WTC11 (cell line): ENCODE measurements at regions not wholly inside any gene's neighbourhood (a gene's known extent, or its start where the extent isn't known, plus 50 kb on each side); places are given as distances from the start of the nearest gene placed in this dataset.
A peak's percentile ranks its signal among the peaks of the same experiment; 100 is the strongest.

Source experiments
- ATF6 ChIP-seq: sonication (generic); formaldehyde crosslinking; IDR thresholded peaks from 2 replicates; pipeline ENCODE4 v1.8.1; 2023; ENCODE audit warnings: mild to moderate bottlenecking, missing genetic modification reagents
- CBFB ChIP-seq: sonication (generic); formaldehyde crosslinking; IDR thresholded peaks from 2 replicates; pipeline ENCODE4 v1.8.1; 2022; ENCODE audit warnings: mild to moderate bottlenecking, low read depth, missing genetic modification reagents
- E2F4 ChIP-seq: sonication (generic); formaldehyde crosslinking; IDR thresholded peaks from 2 replicates; pipeline ENCODE4 v1.8.1; 2022; ENCODE audit warnings: low read depth, mild to moderate bottlenecking, moderate library complexity, missing genetic modification reagents, borderline replicate concordance
- EMX1 ChIP-seq: fragments of 250-450 bp; sonication (Bioruptor Pico); IDR thresholded peaks from 2 replicates; pipeline ENCODE4 v1.8.0; 2021; ENCODE audit warnings: mild to moderate bottlenecking
- GABPB1 ChIP-seq: sonication (generic); formaldehyde crosslinking; IDR thresholded peaks from 2 replicates; pipeline ENCODE4 v1.8.1; 2023; ENCODE audit warnings: mild to moderate bottlenecking, missing genetic modification reagents
- HMGA2 ChIP-seq: fragments of 250-450 bp; sonication (Bioruptor Pico); IDR thresholded peaks from 2 replicates; pipeline ENCODE4 v1.4.0; 2021; ENCODE audit warnings: mild to moderate bottlenecking, moderate library complexity
- KAT7 ChIP-seq: sonication (generic); formaldehyde crosslinking; IDR thresholded peaks from 2 replicates; pipeline ENCODE4 v1.8.1; 2023; ENCODE audit warnings: missing genetic modification reagents, mild to moderate bottlenecking, borderline replicate concordance
- MYBL2 ChIP-seq: sonication (generic); formaldehyde crosslinking; IDR thresholded peaks from 2 replicates; pipeline ENCODE4 v1.8.1; 2023; ENCODE audit warnings: mild to moderate bottlenecking, moderate library complexity, missing genetic modification reagents
- NFATC4 ChIP-seq: fragments of 250-450 bp; sonication (Bioruptor Pico); IDR thresholded peaks from 2 replicates; pipeline ENCODE4 v1.9.0; 2021; ENCODE audit warnings: mild to moderate bottlenecking
- NR1H2 ChIP-seq: sonication (generic); formaldehyde crosslinking; IDR thresholded peaks from 2 replicates; pipeline ENCODE4 v1.9.0; 2021; ENCODE audit warnings: mild to moderate bottlenecking, moderate library complexity, missing genetic modification reagents
- OVOL2 ChIP-seq: fragments of 250-450 bp; sonication (Bioruptor Pico); IDR thresholded peaks from 2 replicates; pipeline ENCODE4 v1.9.0; 2021; ENCODE audit warnings: mild to moderate bottlenecking, borderline replicate concordance
- SMAD3 ChIP-seq: sonication (generic); formaldehyde crosslinking; IDR thresholded peaks from 2 replicates; pipeline ENCODE4 v1.8.0; 2022; ENCODE audit warnings: missing genetic modification reagents, mild to moderate bottlenecking, borderline replicate concordance
- SMAD4 ChIP-seq: sonication (generic); formaldehyde crosslinking; IDR thresholded peaks from 2 replicates; pipeline ENCODE4 v1.8.0; 2022; ENCODE audit warnings: mild to moderate bottlenecking, missing genetic modification reagents
- SP1 ChIP-seq: sonication (generic); formaldehyde crosslinking; conservative IDR thresholded peaks from 2 replicates; pipeline ENCODE4 v1.8.1; 2022; ENCODE audit warnings: missing genetic modification reagents
- ZBTB21 ChIP-seq: sonication (generic); formaldehyde crosslinking; IDR thresholded peaks from 2 replicates; pipeline ENCODE4 v1.8.1; 2023; ENCODE audit warnings: mild to moderate bottlenecking, missing genetic modification reagents, borderline replicate concordance
- ZNF263 ChIP-seq: sonication (generic); formaldehyde crosslinking; IDR thresholded peaks from 2 replicates; pipeline ENCODE4 v1.8.1; 2022; ENCODE audit warnings: low read depth, mild to moderate bottlenecking, moderate library complexity, missing genetic modification reagents
- ZNF281 ChIP-seq: sonication (generic); formaldehyde crosslinking; IDR thresholded peaks from 2 replicates; pipeline ENCODE4 v1.8.0; 2023; ENCODE audit warnings: mild to moderate bottlenecking, missing genetic modification reagents
- ZNF396 ChIP-seq: fragments of 250-450 bp; sonication (Bioruptor Pico); IDR thresholded peaks from 2 replicates; pipeline ENCODE4 v1.8.0; 2021; ENCODE audit warnings: mild to moderate bottlenecking, moderate library complexity, borderline replicate concordance
- ZNF532 ChIP-seq: fragments of 250-450 bp; sonication (Bioruptor Pico); IDR thresholded peaks from 2 replicates; pipeline ENCODE4 v1.9.0; 2021; ENCODE audit warnings: mild to moderate bottlenecking, borderline replicate concordance
- TF ChIP-seq, protein P1 (sequence below): fragments of 250-450 bp; sonication (Bioruptor Pico); IDR thresholded peaks from 2 replicates; pipeline ENCODE4 v1.9.0; 2021; ENCODE audit warnings: mild to moderate bottlenecking
- TF ChIP-seq, protein P2 (sequence below): sonication (generic); formaldehyde crosslinking; IDR thresholded peaks from 2 replicates; pipeline ENCODE4 v1.8.1; 2023; ENCODE audit warnings: mild to moderate bottlenecking, missing genetic modification reagents, moderate library complexity
- TF ChIP-seq, protein P3 (sequence below): sonication (generic); formaldehyde crosslinking; IDR thresholded peaks from 2 replicates; pipeline ENCODE4 v1.8.1; 2023; ENCODE audit warnings: mild to moderate bottlenecking, missing genetic modification reagents, borderline replicate concordance

DNA sequence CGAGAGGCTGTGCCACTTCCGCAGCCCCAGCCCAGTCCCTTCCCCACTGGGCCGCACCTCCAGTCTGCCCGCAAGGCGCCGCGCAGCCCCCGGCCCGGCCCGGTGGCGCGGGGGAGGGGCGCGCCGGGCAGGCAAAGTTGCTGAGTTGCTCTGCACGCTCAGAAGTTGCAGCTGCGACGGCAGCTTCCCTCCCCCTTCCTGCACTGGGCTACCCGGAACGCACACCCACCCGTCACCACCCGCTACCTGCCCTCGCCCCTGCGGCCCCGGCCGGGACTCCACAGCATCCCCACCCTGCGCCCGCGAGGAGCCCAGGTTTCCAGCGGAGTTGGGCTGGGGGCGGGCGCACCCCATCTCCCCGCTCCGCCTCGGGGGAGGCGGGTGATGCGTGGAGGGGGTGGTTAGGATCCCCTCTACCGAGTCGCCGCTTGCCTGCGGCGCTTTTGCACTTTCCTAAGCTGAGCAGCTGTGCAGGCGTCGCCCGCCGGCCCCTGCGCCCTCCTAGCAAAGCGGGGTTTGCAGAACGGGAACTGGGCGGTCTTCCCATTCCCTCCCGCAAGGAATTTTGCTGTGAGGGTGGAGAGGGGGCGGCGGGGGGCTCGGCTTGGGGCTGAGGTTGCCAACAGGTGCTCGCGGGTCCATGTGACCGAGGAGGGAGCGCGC lies 55.9 kb upstream of the RREB1 start (continued):
- TF ChIP-seq ZNF281 (CRISPR knock-in tag) = no peak
- TF ChIP-seq SMAD3 (CRISPR knock-in tag) = peak; percentile 10; the same call in 1 of the 2 replicates
- no peak for TF ChIP-seq NFATC4
- TF ChIP-seq, protein P1, sequence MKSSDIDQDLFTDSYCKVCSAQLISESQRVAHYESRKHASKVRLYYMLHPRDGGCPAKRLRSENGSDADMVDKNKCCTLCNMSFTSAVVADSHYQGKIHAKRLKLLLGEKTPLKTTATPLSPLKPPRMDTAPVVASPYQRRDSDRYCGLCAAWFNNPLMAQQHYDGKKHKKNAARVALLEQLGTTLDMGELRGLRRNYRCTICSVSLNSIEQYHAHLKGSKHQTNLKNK (CRISPR knock-in tag) = no peak
- TF ChIP-seq, protein P2, sequence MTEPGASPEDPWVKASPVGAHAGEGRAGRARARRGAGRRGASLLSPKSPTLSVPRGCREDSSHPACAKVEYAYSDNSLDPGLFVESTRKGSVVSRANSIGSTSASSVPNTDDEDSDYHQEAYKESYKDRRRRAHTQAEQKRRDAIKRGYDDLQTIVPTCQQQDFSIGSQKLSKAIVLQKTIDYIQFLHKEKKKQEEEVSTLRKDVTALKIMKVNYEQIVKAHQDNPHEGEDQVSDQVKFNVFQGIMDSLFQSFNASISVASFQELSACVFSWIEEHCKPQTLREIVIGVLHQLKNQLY (CRISPR knock-in tag) = no peak
- TF ChIP-seq E2F4 (CRISPR knock-in tag) = no peak
- TF ChIP-seq SMAD4 (CRISPR knock-in tag) = no peak
- TF ChIP-seq ZNF532 = no peak
- no peak for TF ChIP-seq NR1H2 (CRISPR knock-in tag)
- TF ChIP-seq GABPB1 (CRISPR knock-in tag) = no peak
- TF ChIP-seq CBFB = no peak
- no peak for TF ChIP-seq OVOL2 (CRISPR knock-in tag)
- TF ChIP-seq HMGA2 (CRISPR knock-in tag) = no peak
- no peak for TF ChIP-seq SP1 (CRISPR knock-in tag)
- no peak for TF ChIP-seq ATF6 (CRISPR knock-in tag)
- TF ChIP-seq KAT7 (CRISPR knock-in tag) = 0 out of 2 replicates have a peak, but pooled peaks have one; percentile 51
- TF ChIP-seq EMX1 (CRISPR knock-in tag) = no peak
- no peak for TF ChIP-seq ZBTB21 (CRISPR knock-in tag)
- TF ChIP-seq ZNF396 = no peak
- 0 out of 2 replicates have a peak, but pooled peaks have one; percentile 53 for TF ChIP-seq MYBL2
- TF ChIP-seq, protein P3, sequence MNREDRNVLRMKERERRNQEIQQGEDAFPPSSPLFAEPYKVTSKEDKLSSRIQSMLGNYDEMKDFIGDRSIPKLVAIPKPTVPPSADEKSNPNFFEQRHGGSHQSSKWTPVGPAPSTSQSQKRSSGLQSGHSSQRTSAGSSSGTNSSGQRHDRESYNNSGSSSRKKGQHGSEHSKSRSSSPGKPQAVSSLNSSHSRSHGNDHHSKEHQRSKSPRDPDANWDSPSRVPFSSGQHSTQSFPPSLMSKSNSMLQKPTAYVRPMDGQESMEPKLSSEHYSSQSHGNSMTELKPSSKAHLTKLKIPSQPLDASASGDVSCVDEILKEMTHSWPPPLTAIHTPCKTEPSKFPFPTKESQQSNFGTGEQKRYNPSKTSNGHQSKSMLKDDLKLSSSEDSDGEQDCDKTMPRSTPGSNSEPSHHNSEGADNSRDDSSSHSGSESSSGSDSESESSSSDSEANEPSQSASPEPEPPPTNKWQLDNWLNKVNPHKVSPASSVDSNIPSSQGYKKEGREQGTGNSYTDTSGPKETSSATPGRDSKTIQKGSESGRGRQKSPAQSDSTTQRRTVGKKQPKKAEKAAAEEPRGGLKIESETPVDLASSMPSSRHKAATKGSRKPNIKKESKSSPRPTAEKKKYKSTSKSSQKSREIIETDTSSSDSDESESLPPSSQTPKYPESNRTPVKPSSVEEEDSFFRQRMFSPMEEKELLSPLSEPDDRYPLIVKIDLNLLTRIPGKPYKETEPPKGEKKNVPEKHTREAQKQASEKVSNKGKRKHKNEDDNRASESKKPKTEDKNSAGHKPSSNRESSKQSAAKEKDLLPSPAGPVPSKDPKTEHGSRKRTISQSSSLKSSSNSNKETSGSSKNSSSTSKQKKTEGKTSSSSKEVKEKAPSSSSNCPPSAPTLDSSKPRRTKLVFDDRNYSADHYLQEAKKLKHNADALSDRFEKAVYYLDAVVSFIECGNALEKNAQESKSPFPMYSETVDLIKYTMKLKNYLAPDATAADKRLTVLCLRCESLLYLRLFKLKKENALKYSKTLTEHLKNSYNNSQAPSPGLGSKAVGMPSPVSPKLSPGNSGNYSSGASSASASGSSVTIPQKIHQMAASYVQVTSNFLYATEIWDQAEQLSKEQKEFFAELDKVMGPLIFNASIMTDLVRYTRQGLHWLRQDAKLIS (CRISPR knock-in tag) = no peak
- no peak for TF ChIP-seq ZNF263 (CRISPR knock-in tag)
